HG02763 (cell line): ENCODE measurements at regions not wholly inside any gene's neighbourhood (a gene's known extent, or its start where the extent isn't known, plus 50 kb on each side); places are given as distances from the start of the nearest gene placed in this dataset.

Experiments used
- ATAC-seq: cut with Tn5 transposase; IDR thresholded peaks from one replicate; pipeline ENCODE4 v1.9.1; 2021; ENCODE audit warnings: mild to moderate bottlenecking, moderate library complexity; ENCODE audit not compliant: unreplicated experiment

DNA sequence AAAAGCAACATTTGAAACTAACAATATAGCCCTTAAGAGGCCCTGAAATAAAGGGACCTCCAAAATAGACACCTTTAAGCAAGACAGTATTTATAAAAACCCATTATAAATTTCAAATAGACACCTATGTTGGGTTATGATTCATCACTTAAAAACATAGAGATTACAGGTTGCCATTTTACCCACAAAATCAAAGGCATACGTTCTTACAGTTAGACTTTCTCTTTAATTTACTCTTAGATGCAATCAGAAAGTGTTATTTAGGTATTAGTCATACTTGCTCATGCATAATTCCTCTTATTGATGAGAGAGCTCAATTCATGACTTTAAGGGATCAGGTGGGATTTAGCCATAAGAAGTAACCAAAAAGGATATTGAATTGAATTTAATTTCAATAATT lies 51.5 kb upstream of the TMEM200A start:
- ATAC-seq, result no peak

- ATAC-seq, result no peak
These were observed 52.6 kb upstream of the TMEM200A start for GRCh38 chr6:130313206-130313605.

DNA sequence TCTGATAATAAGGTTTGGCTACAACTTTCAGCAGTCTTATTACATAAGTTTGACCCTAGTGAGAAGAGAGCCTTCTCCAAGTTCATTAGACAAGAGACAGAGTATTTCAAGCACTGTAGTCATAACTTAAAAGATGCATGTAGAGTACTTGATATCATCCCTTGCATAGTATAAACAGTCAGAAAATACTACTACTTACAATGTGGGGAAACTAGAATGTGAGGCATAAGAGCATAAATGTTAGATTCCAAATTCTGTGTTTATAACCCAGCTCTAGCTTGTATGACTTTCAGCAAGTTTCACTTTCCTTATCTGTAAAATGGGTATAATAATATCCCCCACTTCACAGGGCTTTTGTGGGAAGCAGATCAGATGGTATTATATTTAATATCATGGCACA lies 56.8 kb upstream of the TMEM200A start:
- no peak for ATAC-seq

- no peak for ATAC-seq
These were observed 58.0 kb upstream of the TMEM200A start for GRCh38 chr6:130307752-130308361.

DNA sequence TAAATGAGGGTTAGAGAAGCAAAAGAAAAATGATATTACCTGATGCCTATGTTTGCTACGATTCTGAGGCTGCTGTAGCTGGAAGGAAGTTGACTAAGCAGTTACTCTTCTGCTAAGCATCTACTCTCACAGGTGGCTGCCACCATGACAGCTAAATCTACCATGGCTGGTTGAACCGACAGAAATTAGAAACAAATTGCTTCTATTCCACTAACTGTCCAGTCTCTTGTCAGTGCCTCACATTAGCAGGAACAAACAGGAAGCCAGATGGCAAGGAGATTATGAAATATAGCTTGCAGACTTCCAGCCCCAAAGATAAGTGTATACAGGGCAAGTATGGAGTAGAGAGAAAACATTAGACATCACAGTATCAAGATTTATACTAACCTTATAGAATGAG lies 59.4 kb upstream of the TMEM200A start:
- ATAC-seq, result no peak

DNA sequence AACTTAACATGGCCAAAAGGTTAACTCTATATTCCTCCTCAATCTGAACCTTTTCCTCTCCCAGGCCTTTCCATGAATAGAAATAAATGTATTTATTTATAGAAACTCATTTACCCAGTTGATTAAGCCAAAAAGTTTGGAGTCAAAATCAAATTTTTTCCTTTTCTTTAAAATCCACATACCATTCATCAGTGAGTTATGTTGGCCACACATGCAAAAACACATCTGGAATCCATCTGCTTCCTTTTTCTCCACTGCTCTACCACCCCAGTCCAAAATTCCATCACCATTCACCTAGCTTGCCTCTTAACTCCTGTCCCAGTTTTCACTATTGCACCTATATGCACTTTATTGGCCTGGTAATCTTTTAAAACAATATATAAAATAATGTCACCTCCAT lies 62.4 kb upstream of the TMEM200A start:
- ATAC-seq, result no peak

DNA sequence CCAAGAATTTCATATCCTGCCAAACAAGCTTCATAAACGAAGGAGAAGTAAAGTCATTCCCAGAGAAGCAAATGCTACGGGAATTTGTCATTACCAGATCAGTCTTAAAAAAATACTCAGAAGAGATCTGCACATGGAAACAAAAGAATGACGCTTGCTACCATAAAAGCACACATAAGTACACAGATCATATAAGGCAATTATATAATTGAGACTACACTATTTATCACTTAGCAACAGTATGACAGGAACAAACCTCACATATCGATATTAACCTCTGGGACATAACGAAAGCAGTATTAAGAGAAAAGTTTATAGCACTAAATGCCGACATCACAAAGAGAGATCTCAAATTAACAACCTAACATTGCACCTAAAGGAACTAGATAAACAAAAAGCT lies 67.6 kb upstream of the TMEM200A start:
- ATAC-seq, result no peak

DNA sequence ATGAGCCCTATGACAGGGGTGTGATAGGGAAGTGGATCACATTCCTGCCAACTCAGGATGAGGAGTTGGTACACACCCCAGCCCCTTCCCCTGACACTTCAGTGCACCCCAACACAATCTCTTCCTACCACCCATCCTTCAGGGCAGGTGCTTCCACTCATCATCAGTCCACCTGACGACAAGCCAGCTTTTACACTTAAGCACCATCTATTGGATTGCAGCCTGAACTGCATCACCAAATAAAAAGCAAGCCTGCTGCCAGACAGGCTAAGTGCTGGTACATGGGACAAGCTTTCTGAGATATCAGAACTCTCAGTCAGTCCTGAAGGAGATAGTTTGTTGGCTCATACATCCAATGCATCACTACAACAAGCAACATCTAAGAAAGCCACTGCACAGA lies 69.0 kb upstream of the TMEM200A start:
- ATAC-seq, result no peak

GRCh38 chr6:130293800-130294199 lies 71.0 kb upstream of the SAMD3 start:
- no peak for ATAC-seq

- no peak for ATAC-seq
These were observed 65.3 kb upstream of the SAMD3 start for GRCh38 chr6:130288065-130288464.

DNA sequence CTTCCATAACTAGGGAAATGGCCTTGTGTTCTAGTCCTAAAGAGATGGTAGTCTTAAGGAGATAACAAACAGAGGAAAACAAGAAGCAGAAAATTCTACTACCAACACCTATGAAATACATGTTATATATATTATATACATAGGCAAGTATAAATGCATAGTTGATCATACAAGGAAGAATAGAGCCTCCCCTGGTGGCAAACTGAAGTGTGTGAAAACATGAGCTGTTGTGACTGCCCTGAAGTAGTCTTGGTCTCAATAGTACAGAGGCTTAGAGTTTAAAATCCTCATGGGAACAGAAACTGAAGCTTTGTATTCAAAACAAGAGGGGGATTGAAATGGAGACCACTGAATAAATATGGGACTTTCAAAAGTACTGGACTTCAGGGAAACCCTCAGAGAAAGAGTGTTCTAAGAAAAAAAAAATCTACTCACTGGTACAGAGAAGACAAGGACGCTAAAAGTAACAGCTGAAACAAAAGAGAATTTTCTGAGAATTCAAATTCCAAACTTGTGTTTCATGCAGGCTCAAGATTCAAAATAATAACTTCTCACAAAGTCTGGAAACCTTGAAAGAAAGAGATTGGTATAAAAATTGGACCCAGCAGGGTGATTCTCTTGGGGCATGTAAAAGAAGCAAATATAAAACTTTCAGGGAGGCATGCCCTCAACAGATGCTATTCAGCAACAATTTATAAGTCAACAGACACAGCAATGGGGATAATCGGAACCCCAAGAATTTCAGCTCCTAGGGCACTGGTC lies 59.7 kb upstream of the SAMD3 start:
- peak; percentile 60 for ATAC-seq

- ATAC-seq, result no peak
These were observed 53.8 kb upstream of the SAMD3 start for GRCh38 chr6:130276507-130276906.

- no peak for ATAC-seq
These were observed 51.3 kb upstream of the SAMD3 start for GRCh38 chr6:130274007-130274406.
